ENCODE measurements at regions not wholly inside any gene's neighbourhood (a gene's known extent, or its start where the extent isn't known, plus 50 kb on each side); places are given as distances from the start of the nearest gene placed in this dataset.

DNA sequence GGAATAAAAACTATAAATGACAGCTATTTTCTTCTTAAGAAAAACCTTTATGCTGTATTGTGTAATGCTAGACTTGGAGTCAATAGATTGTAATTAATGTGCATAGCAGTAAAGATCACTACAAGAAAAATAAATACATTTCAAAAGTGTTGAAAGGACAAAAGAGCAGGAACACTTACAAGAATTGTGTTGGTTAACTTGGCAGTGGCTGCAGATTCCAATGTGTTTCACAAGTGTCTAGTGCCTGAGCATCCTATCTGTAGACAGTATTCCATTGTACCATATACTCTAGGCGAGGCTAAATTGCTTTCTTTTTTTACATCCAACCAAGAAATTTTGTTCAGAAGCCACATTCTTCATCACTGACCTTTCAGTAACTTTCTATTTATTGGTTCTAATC is 924.1 kb downstream of the EPHA7 start:
- H3K27me3 ChIP-seq: no peaks in the 10 kb centered on the region
- intact Hi-C loops (cut with DNase I): no loop called here
- TF ChIP-seq POLR2A (IDR thresholded peaks at IDR 0.05): no peak
- H3K36me3 ChIP-seq: no peaks in the 10 kb centered on the region
- no peak overlapping the region for H3K27ac ChIP-seq
- 65 to 67% methylated on average over 1 of the region's 1 CpG for WGBS, 2 donors
- no peak overlapping the region for H3K4me3 ChIP-seq (replicated peaks in 1 of 3)
- no peaks in the 10 kb centered on the region for H3K4me1 ChIP-seq
- no peaks in the 10 kb centered on the region for H3K9me3 ChIP-seq
- DNase-seq: no peak

DNA sequence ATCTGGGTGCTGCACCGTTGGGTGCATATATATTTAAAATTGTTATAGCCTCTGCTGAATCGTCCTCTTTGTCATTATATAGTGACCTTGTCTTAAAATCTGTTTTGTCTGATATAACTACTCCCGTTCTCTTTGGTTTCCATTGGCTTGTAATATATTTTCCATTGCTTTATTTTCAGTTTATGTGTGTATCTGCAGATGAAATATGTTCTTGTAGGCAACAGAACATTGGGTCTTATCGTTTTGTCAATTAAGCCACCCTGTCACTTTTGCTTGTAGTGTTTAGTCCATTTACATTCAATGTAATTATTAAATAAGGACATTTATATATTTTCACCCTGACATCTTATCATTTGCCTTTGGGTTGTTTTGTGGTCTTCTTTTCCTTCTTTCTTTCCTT is 933.9 kb downstream of the EPHA7 start:
- no peaks in the 10 kb centered on the region for H3K4me1 ChIP-seq

DNA sequence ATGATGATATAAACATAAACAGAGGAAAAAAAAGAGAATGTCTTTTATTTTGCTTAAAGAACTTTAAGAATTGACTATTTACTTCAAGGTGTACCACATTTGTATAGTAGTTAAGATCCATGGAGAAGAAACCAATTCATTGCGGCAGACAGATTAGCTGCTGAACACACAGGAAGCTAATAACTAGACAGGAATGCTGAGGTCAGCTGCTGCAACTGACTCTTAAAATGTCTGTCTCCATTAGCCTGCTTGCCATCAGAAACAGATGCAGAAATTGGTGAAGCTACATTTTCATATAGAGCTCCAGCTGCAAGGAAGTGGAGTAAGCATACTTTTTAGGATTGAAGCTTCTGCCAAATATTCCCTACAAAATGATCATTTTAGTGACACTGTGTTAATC is 939.5 kb downstream of the EPHA7 start:
- H3K4me3 ChIP-seq (replicated peaks in 1 of 3): no peak overlapping the region
- H3K36me3 ChIP-seq: no peaks in the 10 kb centered on the region
- no peaks in the 10 kb centered on the region for H3K9me3 ChIP-seq
- no peak overlapping the region for H3K27ac ChIP-seq
- no peaks in the 10 kb centered on the region for H3K27me3 ChIP-seq
- WGBS, 2 donors: 36 to 50% methylated on average over 1 of the region's 1 CpG
- no peaks in the 10 kb centered on the region for H3K4me1 ChIP-seq
- intact Hi-C loops (cut with DNase I): no loop called here
- TF ChIP-seq POLR2A (IDR thresholded peaks at IDR 0.05) (no peak), CTCF (IDR thresholded peaks at IDR 0.05) (no peak)
- DNase-seq: no peak

More for the DNA sequence above, 933.9 kb downstream of the EPHA7 start:
- intact Hi-C loops (cut with DNase I): no loop called here
- Histone ChIP-seq H3K4me3 (replicated peaks in 1 of 3) (no peak overlapping the region), H3K27me3 (no peaks in the 10 kb centered on the region), H3K27ac (no peak overlapping the region), H3K9me3 (no peaks in the 10 kb centered on the region), H3K36me3 (no peaks in the 10 kb centered on the region)
- no peak for TF ChIP-seq CTCF (IDR thresholded peaks at IDR 0.05)
- TF ChIP-seq POLR2A (IDR thresholded peaks at IDR 0.05): no peak
- WGBS, 2 donors: 88% methylated on average over 4 of the region's 4 CpGs
- no peak for DNase-seq

DNA sequence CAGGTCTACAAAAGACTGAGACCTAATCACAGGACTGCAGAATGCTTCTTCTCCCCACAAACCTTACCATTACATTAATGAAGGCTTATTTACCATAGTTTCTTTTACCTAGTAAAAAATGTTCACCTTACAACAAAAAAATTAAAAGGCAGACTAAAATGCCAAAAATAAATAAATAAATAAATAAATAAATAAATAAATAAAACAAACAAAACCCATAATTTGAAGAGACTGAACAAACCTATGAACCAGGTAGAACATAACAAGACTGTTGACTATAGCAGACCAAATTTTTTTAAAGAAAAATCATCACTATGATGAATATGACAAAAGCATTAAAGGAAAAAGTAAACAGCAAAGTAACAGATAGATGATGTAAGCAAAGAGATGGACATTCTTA is 946.3 kb downstream of the EPHA7 start:
- TF ChIP-seq POLR2A (IDR thresholded peaks at IDR 0.05) (no peak), CTCF (IDR thresholded peaks at IDR 0.05) (no peak)
- no peaks in the 10 kb centered on the region for H3K4me1 ChIP-seq
- H3K27me3 ChIP-seq: no peaks in the 10 kb centered on the region
- H3K4me3 ChIP-seq (replicated peaks in 1 of 3): no peak overlapping the region
- DNase-seq: no peak
- intact Hi-C loops (cut with DNase I): no loop called here
- no peaks in the 10 kb centered on the region for H3K9me3 ChIP-seq
- no peak overlapping the region for H3K27ac ChIP-seq
- H3K36me3 ChIP-seq: no peaks in the 10 kb centered on the region

DNA sequence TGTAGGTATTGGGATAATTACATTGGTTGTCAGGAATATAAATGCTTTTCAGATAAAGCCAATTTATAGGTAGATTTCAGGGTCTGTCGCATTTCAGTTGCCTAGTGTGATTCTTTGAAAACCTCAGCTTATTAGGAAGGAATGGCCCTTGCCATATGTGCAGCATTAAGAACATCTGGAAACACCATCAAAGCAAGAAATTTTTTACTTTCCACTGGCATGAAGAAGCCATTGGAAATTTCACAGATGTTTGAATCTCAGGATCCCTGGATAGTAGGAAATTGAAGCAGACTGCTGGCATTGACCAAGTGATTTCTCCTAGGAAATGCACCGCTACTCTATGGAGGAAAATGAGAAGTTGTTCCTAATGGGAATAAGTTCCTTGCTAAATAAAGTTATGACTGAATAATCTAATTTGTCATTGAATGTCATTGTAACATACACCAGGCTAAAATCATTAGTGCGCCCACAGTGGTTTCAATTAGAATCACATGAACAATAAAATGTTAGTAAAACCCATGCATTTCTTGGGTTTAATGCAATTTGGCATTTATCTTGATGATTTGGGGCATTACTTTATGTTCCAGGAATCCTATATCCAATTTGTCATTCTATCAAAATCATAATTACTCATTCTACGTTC is 950.1 kb downstream of the EPHA7 start:
- Histone ChIP-seq H3K27ac (no peak overlapping the region), H3K4me3 (replicated peaks in 1 of 3) (no peak overlapping the region), H3K27me3 (no peaks in the 10 kb centered on the region), H3K9me3 (no peaks in the 10 kb centered on the region), H3K4me1 (no peaks in the 10 kb centered on the region), H3K36me3 (no peaks in the 10 kb centered on the region)
- TF ChIP-seq POLR2A (IDR thresholded peaks at IDR 0.05) (no peak), CTCF (IDR thresholded peaks at IDR 0.05) (no peak)
- no peak for DNase-seq
- intact Hi-C loops (cut with DNase I): no loop called here
- 81 to 83% methylated on average over 4 of the region's 4 CpGs for WGBS, 2 donors

DNA sequence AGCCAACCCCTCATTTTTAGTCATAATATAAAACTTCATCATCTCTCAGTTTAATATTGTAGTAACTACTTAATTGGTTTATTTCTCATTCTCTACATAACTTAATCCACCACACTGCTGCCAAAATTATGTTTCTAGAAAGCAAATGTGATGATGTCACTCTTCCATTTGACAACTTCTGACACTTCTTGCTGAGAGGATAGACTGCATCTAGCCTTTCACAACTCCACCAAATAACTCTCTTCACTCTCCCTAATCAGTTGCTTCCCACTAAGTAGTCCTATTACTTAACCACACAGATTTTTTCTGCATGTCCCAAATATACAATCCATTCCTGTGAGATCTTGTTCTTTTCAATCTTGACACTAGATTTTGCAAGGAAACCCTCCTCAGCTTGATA is 951.3 kb downstream of the EPHA7 start:
- H3K36me3 ChIP-seq: no peaks in the 10 kb centered on the region
- H3K4me3 ChIP-seq (replicated peaks in 1 of 3): no peak overlapping the region
- H3K27ac ChIP-seq: no peak overlapping the region
- no peak for TF ChIP-seq CTCF (IDR thresholded peaks at IDR 0.05)
- TF ChIP-seq POLR2A (IDR thresholded peaks at IDR 0.05): no peak
- no peaks in the 10 kb centered on the region for H3K9me3 ChIP-seq
- H3K4me1 ChIP-seq: no peaks in the 10 kb centered on the region
- no peak for DNase-seq
- intact Hi-C loops (cut with DNase I): no loop called here
- no peaks in the 10 kb centered on the region for H3K27me3 ChIP-seq

Data from thyroid gland (tissue), 4 donors.